Suprapubic skin (tissue), 4 donors: ENCODE measurements at regions not wholly inside any gene's neighbourhood (a gene's known extent, or its start where the extent isn't known, plus 50 kb on each side); places are given as distances from the start of the nearest gene placed in this dataset.
A peak's percentile ranks its signal among the peaks of the same experiment; 100 is the strongest.

Experiments
- DNase-seq, 2 donors: peaks; one replicate each; pipeline ENCODE4 v3.0.0-alpha.2; 2019; ENCODE audit warnings: low spot score in 2 of 2
- H3K27ac ChIP-seq: fragments of 200-600 bp; sonication (generic); one replicate; pipeline ENCODE4 v1.5.1; 2019
- H3K27me3 ChIP-seq: fragments of 200-600 bp; sonication (generic); one replicate; pipeline ENCODE4 v1.5.1; 2019
- H3K36me3 ChIP-seq: fragments of 200-600 bp; sonication (generic); one replicate; pipeline ENCODE4 v1.5.1; 2019
- H3K4me1 ChIP-seq: fragments of 200-600 bp; sonication (generic); one replicate; pipeline ENCODE4 v1.5.1; 2019
- H3K4me3 ChIP-seq: fragments of 200-600 bp; sonication (generic); one replicate; pipeline ENCODE4 v1.5.1; 2019; ENCODE audit warnings: mild to moderate bottlenecking
- H3K9me3 ChIP-seq: fragments of 200-600 bp; sonication (generic); one replicate; pipeline ENCODE4 v1.5.1; 2019
- CTCF ChIP-seq, 2 donors: fragments of 200-600 bp in 1 of 2; fragments of 450-650 bp in 1 of 2; sonication (generic) in 1 of 2; IDR thresholded peaks; one replicate each; pipeline ENCODE4 v1.5.1; 2016 to 2019; ENCODE audit warnings: antibody characterized with exemption in 2 of 2, mild to moderate bottlenecking in 1 of 2, moderate library complexity in 1 of 2
- EP300 ChIP-seq: sonication (generic); formaldehyde crosslinking; IDR thresholded peaks from one replicate; pipeline ENCODE4 v1.6.1; 2017; ENCODE audit warnings: antibody characterized with exemption
- POLR2A ChIP-seq, 2 donors: fragments of 450-650 bp; IDR thresholded peaks; one replicate each; pipeline ENCODE4 v1.6.1; 2017; ENCODE audit warnings: antibody characterized with exemption in 2 of 2, mild to moderate bottlenecking in 2 of 2, moderate library complexity in 2 of 2
- POLR2AphosphoS5 ChIP-seq, 3 donors: sonication (generic); formaldehyde crosslinking; IDR thresholded peaks; one replicate each; pipeline ENCODE4 v1.6.1; 2017; ENCODE audit warnings: antibody characterized with exemption in 3 of 3
- WGBS: methylation state at CpG from one replicate; pipeline ENCODE4 v1.1.5; 2018; 5-methylcytosine and 5-hydroxymethylcytosine counted together

DNA sequence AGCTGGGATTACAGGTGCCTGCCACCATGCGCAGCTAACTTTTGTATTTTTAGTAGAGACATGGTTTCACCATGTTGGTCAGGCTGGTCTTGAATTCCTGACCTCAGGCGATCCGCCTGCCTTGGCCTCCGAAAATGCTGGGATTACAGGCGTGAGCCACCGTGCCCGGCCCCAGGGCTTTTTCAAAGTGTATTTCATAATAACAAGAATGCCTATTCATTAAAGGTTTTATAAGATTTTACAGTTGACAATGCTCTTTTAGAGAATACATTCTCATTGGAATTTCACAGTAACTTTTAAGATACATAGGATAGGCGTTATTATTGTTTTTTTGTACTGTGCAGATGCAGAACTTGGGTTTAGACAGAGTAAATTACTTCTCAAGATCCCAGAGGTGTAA is 52.6 kb upstream of the PTPRK start:
- no peak for DNase-seq
- TF ChIP-seq POLR2A (IDR thresholded peaks at IDR 0.05) (no peak), EP300 (no peak), POLR2AphosphoS5 (IDR thresholded peaks at IDR 0.05) (no peak), CTCF (IDR thresholded peaks at IDR 0.05) (no peak)
- H3K36me3 ChIP-seq: no peaks in the 10 kb centered on the region
- no peak overlapping the region for H3K27ac ChIP-seq
- H3K4me3 ChIP-seq: no peak overlapping the region
- H3K27me3 ChIP-seq: no peaks in the 10 kb centered on the region
- H3K4me1 ChIP-seq: peaks cover 8% of the 10 kb centered on the region
- WGBS: 82% methylated on average over 8 of the region's 8 CpGs
- H3K9me3 ChIP-seq: no peaks in the 10 kb centered on the region

DNA sequence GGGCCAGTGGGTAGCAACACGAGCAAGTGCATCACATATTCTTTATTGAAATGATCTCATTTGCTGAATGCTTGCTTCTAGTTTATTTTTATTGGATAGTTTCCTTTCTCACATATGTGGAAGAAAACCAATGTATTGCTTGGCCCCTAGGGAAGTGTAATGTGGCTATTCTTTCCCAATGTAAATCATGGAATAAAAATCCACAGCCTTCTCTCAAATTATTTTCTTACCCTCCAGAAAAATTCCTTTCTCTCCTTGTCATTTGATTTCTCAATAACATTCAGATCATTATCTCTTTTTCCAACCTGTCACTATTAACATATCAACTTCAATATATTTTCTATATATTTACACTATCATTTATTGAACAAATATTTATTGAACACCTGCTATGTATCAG is 51.9 kb upstream of the PTPRK start:
- DNase-seq: no peak
- TF ChIP-seq POLR2A (IDR thresholded peaks at IDR 0.05): no peak
- TF ChIP-seq CTCF (IDR thresholded peaks at IDR 0.05): no peak
- TF ChIP-seq POLR2AphosphoS5 (IDR thresholded peaks at IDR 0.05): no peak
- TF ChIP-seq EP300: no peak
- H3K27ac ChIP-seq: no peak overlapping the region
- 50% methylated on average over 1 of the region's 1 CpG for WGBS
- H3K4me3 ChIP-seq: no peak overlapping the region
- no peaks in the 10 kb centered on the region for H3K9me3 ChIP-seq
- H3K4me1 ChIP-seq: peaks cover 8% of the 10 kb centered on the region
- no peaks in the 10 kb centered on the region for H3K36me3 ChIP-seq
- H3K27me3 ChIP-seq: no peaks in the 10 kb centered on the region

- H3K4me1 ChIP-seq: peaks cover 8% of the 10 kb centered on the region
- no peak for TF ChIP-seq EP300
- no peak for TF ChIP-seq POLR2AphosphoS5 (IDR thresholded peaks at IDR 0.05)
- no peak for TF ChIP-seq CTCF (IDR thresholded peaks at IDR 0.05)
- TF ChIP-seq POLR2A (IDR thresholded peaks at IDR 0.05): no peak
- 46% methylated on average over 3 of the region's 3 CpGs for WGBS
- no peaks in the 10 kb centered on the region for H3K9me3 ChIP-seq
- H3K36me3 ChIP-seq: no peaks in the 10 kb centered on the region
- no peak for DNase-seq
- H3K27me3 ChIP-seq: no peaks in the 10 kb centered on the region
- peak overlapping the region; percentile 12 for H3K4me3 ChIP-seq
- peak overlapping the region; percentile 53 for H3K27ac ChIP-seq
These were observed 50.3 kb upstream of the PTPRK start for GRCh38 chr6:128570680-128571063.

GRCh38 chr6:128569732-128570679 is 49.6 kb upstream of the PTPRK start:
- TF ChIP-seq POLR2AphosphoS5 (IDR thresholded peaks at IDR 0.05) (peak in 1 of 3 donors; percentile 16), POLR2A (IDR thresholded peaks at IDR 0.05) (no peak), CTCF (IDR thresholded peaks at IDR 0.05) (no peak), EP300 (no peak)
- H3K4me1 ChIP-seq: peaks cover 8% of the 10 kb centered on the region
- no peak for DNase-seq
- no peaks in the 10 kb centered on the region for H3K27me3 ChIP-seq
- WGBS: 15% methylated on average over 5 of the region's 5 CpGs
- H3K9me3 ChIP-seq: no peaks in the 10 kb centered on the region
- no peaks in the 10 kb centered on the region for H3K36me3 ChIP-seq
- peak overlapping the region; percentile 53 for H3K27ac ChIP-seq
- peak overlapping the region; percentile 12 for H3K4me3 ChIP-seq
